Left cardiac atrium (tissue), 4 donors: ENCODE measurements at regions not wholly inside any gene's neighbourhood (a gene's known extent, or its start where the extent isn't known, plus 50 kb on each side); places are given as distances from the start of the nearest gene placed in this dataset.

Source experiments
- ATAC-seq, 2 donors: fragments of 200-7000 bp; cut with Tn5 transposase; one replicate each; pipeline ENCODE4 v1.9.1; 2020; ENCODE audit warnings: mild to moderate bottlenecking in 2 of 2, moderate library complexity in 2 of 2
- DNase-seq: peaks from one replicate; pipeline ENCODE4 v3.0.0-alpha.2; 2020
- intact Hi-C, 2 donors: fragments of 100-400 bp; cut with DNase I; formaldehyde crosslinking; loops; one replicate each; pipeline versions ENCODE4 v1.14.1 to v1.15.1; 2022 to 2023
- donor health status: DM: no; HTN: yes; CAD: no.
- donor health status: DM: no; HTN: yes; CAD: no; lungs with severe emphysema.
- donor health status: DM: yes; HTN: yes; CAD: no.
- donor health status: Dilated cardiomyopathy.

GRCh38 chr15:93452537-93453211 lies 363.7 kb upstream of the RGMA start:
- intact Hi-C loops, result no loop called here
- DNase-seq (no peak), ATAC-seq (peak in 1 of 2 donors; percentile 29)

- ATAC-seq, result no peak
- intact Hi-C loops, result no loop called here
- DNase-seq, result no peak
These were observed 362.8 kb upstream of the RGMA start for GRCh38 chr15:93451822-93452221.

GRCh38 chr15:93451265-93451664 lies 362.3 kb upstream of the RGMA start:
- DNase-seq (no peak), ATAC-seq (no peak)
- intact Hi-C loops, result no loop called here

- no peak for DNase-seq
- ATAC-seq, result peak in 1 of 2 donors; percentile 60
- intact Hi-C loops, result no loop called here
These were observed 360.8 kb upstream of the RGMA start for GRCh38 chr15:93449798-93450197.

- DNase-seq (no peak), ATAC-seq (no peak)
- intact Hi-C loops, result no loop called here
These were observed 349.3 kb upstream of the RGMA start for GRCh38 chr15:93438310-93438709.

DNA sequence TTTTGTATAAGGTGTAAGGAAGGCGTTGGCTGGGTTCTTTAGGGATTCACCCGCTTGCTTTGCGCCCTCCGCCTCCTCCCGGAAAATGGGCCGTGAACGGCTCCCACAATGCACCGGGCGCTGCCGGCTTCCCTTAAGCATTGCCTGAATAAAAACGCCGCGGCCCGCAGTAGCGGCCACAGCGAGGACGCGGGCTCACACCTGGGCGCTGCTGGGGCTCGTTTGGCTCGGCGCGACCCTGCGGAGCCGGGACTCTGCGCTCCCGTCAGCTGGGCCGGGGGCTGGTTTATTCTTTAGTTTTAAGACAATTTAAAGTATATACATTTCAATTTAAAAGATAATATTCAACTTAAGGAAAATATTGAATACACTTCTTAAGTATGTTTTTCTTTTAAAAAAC lies 343.5 kb upstream of the RGMA start:
- no peak for ATAC-seq
- no peak for DNase-seq
- intact Hi-C loops, result no loop called here

DNA sequence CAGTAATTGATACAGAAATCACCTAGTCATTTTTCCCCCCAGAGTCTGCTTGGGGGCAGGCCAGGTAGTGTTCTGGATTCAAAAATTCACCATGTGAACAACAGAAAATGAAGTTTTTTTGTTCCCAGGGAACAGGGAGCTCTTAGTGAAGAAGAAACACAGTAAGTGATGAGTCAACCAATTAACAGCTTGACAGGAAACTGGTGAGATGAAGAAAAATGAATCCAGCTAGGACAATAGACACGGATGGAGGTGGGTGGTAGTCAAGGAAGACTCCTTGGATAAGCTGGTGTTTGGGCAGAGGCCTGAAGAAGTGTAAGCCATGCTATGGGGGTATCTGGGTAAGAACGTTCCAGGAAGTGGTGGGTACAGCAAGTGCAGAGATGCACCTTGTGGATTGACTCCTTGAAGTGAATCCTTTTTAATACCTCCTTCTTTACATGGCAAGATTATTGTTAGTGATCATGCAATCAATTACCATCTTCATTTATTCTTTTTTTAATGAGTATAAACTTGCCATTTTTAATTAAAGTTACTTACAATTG lies 339.9 kb upstream of the RGMA start:
- intact Hi-C loops, result no loop called here
- ATAC-seq, result no peak
- DNase-seq, result no peak

GRCh38 chr15:93428150-93428549 lies 339.1 kb upstream of the RGMA start:
- intact Hi-C loops, result no loop called here
- DNase-seq, result no peak
- peak in 1 of 2 donors; percentile 56 for ATAC-seq

- intact Hi-C loops, result no loop called here
- no peak for DNase-seq
- no peak for ATAC-seq
These were observed 335.1 kb upstream of the RGMA start for GRCh38 chr15:93424131-93424530.

DNA sequence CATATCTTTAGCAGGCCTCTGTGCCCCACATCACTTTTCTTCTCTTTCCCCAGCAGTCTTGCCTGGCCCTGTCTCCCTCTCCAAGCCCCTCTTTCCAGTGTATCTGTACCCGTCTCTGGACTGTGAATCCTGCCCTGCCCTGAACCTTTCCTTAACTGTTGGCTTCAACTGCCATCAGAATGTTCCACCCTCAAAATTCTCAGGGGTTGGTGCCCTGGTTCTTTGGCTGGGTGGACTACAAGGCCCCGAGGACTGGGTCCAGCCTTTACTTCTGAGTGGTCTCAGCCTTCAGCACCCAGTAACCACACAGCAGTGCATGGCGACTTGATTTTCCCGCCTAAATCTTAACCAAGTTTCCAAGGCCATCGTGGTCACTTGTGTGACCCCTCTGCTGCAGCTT lies 333.5 kb upstream of the RGMA start:
- no peak for DNase-seq
- intact Hi-C loops, result no loop called here

DNA sequence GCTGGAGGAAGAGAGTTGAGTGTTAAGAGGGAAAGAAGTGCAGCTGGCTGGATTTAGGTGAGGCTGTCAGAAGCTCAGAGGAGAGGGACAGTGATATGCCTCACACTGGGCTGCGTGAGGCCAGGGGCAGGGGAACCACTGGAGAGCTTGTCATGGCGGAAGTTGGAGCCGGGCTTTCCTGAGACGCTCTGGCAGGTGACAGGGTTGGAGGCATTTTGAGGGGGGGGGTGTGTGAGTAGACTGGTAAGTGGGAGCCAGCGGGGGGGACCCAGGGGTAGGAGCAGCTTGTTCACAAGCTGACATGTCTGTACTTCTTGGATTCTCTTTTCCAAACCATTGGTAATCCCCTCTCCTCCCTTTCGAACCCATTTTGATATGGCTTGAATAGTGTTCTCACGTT lies 331.5 kb upstream of the RGMA start:
- intact Hi-C loops, result no loop called here
- ATAC-seq, result no peak
- no peak for DNase-seq

More for the DNA sequence above, 333.5 kb upstream of the RGMA start:
- ATAC-seq, result no peak

GRCh38 chr15:93420050-93420452 lies 331.0 kb upstream of the RGMA start:
- ATAC-seq (no peak), DNase-seq (no peak)
- intact Hi-C loops, result no loop called here

DNA sequence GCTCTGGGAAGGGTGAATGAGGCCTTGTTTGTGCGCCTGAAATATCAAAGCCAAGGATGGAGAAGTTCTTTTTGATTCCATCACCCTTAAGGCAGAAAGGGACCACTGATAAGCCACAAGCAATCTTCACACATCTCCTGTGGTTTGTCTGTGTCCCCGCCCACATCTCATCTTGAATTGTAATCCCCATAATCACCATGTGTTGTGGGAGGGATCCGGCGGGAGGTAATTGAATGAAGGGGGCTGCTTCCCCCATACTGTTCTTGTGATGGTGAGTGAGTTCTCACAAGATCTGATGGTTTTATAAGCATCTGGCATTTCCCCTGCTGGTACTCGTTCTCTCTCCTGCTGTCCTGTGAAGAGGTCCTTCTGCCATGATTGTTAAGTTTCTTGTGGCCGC lies 329.6 kb upstream of the RGMA start:
- no peak for ATAC-seq

GRCh38 chr15:93417631-93418030 lies 328.6 kb upstream of the RGMA start:
- intact Hi-C loops, result no loop called here
- DNase-seq, result peak; percentile 37
- ATAC-seq, result peak; percentile 65 to 81

More for the DNA sequence above, 329.6 kb upstream of the RGMA start:
- intact Hi-C loops, result no loop called here
- DNase-seq, result no peak

DNA sequence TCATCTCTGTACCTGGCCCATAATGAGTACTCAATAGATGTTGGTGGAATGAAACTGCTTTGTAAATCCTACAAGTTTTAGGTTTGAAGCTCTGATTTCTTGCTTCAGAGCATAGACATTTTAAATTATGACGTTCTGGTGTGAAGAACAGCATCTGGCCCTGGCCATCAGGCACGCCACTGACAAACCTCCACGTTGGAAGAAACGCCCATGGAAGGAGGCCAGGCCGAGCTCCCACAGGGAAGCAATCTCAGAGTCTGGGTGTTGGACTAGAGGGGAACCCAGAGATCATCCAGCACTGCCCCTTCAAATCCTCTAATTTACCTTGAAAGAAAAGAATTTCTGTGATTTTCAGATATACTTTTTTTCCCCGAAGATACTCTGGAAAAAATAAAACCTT lies 328.1 kb upstream of the RGMA start:
- ATAC-seq, result no peak

GRCh38 chr15:93415576-93415975 lies 326.6 kb upstream of the RGMA start:
- intact Hi-C loops, result no loop called here
- ATAC-seq, result no peak
- DNase-seq, result no peak

More for the DNA sequence above, 328.1 kb upstream of the RGMA start:
- peak; percentile 35 for DNase-seq
- intact Hi-C loops, result no loop called here

GRCh38 chr15:93414576-93415231 lies 325.7 kb upstream of the RGMA start:
- DNase-seq (no peak), ATAC-seq (no peak)
- intact Hi-C loops, result no loop called here

DNA sequence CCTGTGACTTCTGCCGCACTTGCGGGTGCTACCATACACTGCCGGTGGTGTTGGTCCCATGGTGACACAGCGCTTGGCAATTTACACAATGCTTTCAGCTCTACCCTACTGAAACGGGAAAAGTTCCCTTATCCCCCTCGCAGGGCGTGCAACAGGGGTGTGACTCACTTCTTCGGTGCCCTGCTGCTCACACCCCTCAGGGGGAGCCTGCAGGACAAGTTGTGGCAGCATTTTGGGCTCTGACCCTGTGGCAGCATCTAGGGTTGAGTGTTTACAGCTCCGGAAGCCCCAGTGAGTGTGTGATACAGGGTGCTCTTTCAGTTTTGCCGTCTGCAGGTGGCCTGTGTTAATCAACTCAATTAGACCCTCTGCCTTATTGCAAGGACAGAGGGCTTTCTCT lies 324.7 kb upstream of the RGMA start:
- no peak for ATAC-seq
- intact Hi-C loops, result no loop called here
- DNase-seq, result no peak

DNA sequence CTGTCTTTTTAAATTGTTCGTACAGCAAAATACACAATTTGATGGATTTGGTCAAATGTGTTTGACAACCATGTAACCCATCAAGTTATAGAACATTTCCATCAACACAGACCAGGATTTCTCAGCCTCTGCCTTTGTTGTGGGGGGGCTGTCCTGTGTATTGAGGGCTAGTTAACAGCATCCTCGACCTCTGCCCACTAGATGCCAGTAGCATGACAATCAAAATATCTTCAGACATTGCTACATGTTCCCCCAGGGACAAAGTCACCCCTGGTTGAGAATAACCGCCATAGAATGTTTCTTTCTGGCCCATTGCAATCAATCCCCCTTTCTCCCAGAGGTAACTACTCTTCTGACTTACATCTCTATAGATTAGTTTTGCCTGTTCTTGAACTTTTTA lies 310.1 kb upstream of the RGMA start:
- ATAC-seq (no peak), DNase-seq (no peak)
- intact Hi-C loops, result no loop called here

DNA sequence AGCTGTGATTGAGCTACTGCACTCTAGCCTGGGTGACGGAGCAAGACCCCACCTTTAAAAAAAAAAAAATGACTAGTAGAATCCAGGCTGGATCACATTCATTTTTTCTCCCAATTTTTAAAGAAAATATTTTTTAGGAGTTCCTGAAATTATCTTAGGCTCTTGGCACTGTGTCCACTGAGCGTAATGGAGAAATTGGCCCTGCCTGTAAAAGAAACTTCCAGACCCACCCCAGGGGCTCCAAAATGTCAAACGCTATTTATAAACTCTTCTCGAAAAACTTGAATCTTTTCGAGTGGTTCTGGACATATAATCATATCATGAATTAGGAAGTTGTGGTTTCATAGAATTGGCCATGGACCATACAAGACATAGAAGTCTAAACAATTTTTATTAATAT lies 300.2 kb upstream of the RGMA start:
- ATAC-seq (no peak), DNase-seq (no peak)
- intact Hi-C loops, result no loop called here

GRCh38 chr15:93384886-93385285 lies 295.9 kb upstream of the RGMA start:
- peak in 1 of 2 donors; percentile 37 for ATAC-seq

More at GRCh38 chr15:93384886-93385285, 295.9 kb upstream of the RGMA start:
- no peak for DNase-seq
- intact Hi-C loops, result no loop called here
